ENCODE measurements at regions not wholly inside any gene's neighbourhood (a gene's known extent, or its start where the extent isn't known, plus 50 kb on each side); places are given as distances from the start of the nearest gene placed in this dataset.
"Not testable (repeated sequence)": the region's sequence is repeated elsewhere in the genome, so short reads cannot be mapped to it uniquely, and the experiment has no call there.

DNA sequence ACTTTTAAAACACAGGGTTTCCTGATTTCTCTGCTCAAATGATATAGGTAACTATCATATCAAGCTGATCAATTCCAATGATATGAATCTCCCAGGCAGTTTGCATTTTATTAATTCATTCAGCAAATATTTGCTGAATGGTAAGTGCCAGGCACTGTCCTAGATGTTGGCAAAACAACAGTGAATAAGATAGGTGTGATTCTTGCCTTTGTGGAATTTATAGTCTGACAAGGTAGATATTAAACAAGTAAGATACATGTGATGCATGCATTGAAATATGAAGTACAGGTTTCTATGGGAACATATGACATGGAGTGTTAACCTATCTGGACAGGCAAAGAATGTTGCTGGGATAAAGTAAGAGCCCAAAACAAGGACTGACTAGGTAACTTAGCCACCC is 231.8 kb upstream of the DAB2 start:
- intact Hi-C loops (cut with DNase I; ENCODE audit: low total_unique reads), result no loop called here
- H3K4me3 ChIP-seq (ENCODE audit: low read depth, poor library complexity, severe bottlenecking), result no peak overlapping the region
- TF ChIP-seq POLR2A (IDR thresholded peaks at IDR 0.05), result no peak
- TF ChIP-seq, protein P1, sequence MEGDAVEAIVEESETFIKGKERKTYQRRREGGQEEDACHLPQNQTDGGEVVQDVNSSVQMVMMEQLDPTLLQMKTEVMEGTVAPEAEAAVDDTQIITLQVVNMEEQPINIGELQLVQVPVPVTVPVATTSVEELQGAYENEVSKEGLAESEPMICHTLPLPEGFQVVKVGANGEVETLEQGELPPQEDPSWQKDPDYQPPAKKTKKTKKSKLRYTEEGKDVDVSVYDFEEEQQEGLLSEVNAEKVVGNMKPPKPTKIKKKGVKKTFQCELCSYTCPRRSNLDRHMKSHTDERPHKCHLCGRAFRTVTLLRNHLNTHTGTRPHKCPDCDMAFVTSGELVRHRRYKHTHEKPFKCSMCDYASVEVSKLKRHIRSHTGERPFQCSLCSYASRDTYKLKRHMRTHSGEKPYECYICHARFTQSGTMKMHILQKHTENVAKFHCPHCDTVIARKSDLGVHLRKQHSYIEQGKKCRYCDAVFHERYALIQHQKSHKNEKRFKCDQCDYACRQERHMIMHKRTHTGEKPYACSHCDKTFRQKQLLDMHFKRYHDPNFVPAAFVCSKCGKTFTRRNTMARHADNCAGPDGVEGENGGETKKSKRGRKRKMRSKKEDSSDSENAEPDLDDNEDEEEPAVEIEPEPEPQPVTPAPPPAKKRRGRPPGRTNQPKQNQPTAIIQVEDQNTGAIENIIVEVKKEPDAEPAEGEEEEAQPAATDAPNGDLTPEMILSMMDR (IDR thresholded peaks at IDR 0.05), result no peak
- DNase-seq (ENCODE audit: low spot score in 2 of 2), result no peak

DNA sequence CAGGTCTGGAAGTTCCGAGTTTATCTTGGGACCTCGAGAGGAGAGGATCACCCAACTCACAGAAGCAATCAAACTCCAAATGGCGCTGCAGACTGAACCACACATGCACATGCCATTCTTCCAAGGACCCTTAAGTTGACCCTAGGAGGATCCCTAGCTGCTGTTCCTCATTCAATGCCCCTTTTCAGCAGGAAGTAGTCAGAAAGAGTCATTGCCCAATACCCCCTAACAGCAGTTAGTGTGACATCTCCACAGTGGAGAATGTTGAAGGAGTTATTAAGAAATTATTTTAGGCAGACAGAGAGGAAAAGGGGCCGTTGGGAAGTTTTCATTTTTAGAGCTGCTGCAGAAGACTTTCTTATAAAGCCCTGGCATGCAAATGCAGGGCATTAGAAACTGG is 229.9 kb upstream of the DAB2 start:
- WGBS, 2 donors, result 85 to 90% methylated on average over 4 of the region's 4 CpGs
- intact Hi-C loops (cut with DNase I; ENCODE audit: low total_unique reads), result no loop called here
- no peak for DNase-seq (ENCODE audit: low spot score in 2 of 2)
- no peak for TF ChIP-seq POLR2A (IDR thresholded peaks at IDR 0.05)
- TF ChIP-seq, protein P1 (IDR thresholded peaks at IDR 0.05), result no peak
- no peak overlapping the region for H3K4me3 ChIP-seq (ENCODE audit: low read depth, poor library complexity, severe bottlenecking)

DNA sequence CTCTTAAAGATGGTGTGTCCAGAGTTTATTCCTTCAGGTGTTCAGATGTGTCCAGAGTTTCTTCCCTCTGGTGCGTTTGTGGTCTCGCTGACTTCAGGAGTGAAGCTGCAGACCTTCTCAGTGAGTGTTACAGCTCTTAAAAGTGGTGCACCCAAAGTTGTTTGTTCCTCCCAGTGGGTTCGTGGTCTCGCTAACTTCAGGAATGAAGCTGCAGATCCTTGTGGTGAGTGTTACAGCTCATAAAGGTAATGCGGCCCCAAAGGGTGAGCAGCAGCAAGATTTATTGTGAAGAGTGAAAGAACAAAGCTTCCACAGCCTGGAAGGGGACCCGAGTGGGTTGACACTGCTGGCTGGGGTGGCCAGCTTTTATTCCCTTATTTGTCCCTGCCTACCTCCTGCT is 227.7 kb upstream of the DAB2 start:
- WGBS, 2 donors, result 80 to 96% methylated on average over 6 of the region's 6 CpGs
- H3K4me3 ChIP-seq (ENCODE audit: low read depth, poor library complexity, severe bottlenecking); DNase-seq (ENCODE audit: low spot score in 2 of 2); intact Hi-C loops (cut with DNase I; ENCODE audit: low total_unique reads): not testable (repeated sequence)

DNA sequence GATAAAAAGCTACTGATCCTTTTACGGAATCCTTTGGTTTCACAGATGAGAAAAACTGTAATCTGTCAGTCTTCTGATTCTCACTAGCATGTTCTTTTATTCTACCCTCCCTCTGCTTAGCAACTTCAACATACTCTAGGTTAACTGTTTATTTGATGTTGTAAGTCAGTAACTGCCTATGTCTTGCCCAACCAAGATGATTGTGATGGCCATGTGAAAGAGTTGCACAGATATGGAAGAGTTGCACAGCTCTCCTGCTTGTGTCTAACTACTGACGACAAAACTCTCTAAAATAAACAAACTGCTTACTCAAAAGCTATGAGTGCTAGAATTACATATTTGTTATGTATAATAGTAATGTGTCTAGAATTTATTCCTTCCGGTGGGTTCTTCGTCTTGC is 227.3 kb upstream of the DAB2 start:
- intact Hi-C loops (cut with DNase I; ENCODE audit: low total_unique reads), result no loop called here
- 82 to 94% methylated on average over 4 of the region's 4 CpGs for WGBS, 2 donors
- TF ChIP-seq POLR2A (IDR thresholded peaks at IDR 0.05), result no peak
- TF ChIP-seq, protein P1 (IDR thresholded peaks at IDR 0.05), result no peak
- H3K4me3 ChIP-seq (ENCODE audit: low read depth, poor library complexity, severe bottlenecking), result no peak overlapping the region
- DNase-seq (ENCODE audit: low spot score in 2 of 2), result no peak

DNA sequence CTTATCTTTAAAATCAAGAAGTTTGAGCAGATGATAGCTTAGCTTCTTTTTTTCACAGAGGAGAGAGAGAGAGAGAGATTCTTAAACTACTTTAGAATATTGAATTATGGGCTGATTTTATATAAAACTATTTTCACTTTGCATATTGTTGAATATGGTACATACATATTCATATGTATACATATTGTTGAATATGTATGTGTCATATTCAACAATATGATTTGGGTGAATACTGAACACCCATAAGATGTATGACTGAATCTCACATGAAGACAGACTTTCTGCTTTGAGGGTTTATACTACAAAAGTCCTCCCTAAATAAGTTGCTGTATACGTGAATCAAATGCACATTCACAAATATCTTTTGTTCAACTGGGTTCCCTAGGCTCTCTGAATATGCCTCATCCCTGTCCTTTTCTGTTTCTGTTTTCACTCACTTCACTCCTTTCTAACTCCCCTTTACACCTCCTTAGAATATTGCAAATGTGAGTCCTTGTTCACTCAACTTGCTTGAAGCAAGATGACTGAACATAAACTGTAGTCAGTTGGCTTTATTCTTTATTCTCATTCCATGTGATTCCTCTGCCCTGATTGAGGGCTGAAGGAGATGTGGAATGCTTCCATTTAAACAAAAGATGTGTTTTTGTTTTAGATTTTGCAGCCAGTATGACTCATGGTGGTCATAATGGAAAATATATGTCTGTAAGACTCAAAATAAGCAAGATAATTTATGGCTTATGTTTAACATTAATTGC is 225.4 kb upstream of the DAB2 start:
- DNase-seq (ENCODE audit: low spot score in 2 of 2), result no peak
- WGBS, 2 donors, result 69 to 85% methylated on average over 1 of the region's 1 CpG
- intact Hi-C loops (cut with DNase I; ENCODE audit: low total_unique reads), result no loop called here
- TF ChIP-seq, protein P1 (IDR thresholded peaks at IDR 0.05), result no peak
- TF ChIP-seq POLR2A (IDR thresholded peaks at IDR 0.05), result no peak
- no peak overlapping the region for H3K4me3 ChIP-seq (ENCODE audit: low read depth, poor library complexity, severe bottlenecking)

DNA sequence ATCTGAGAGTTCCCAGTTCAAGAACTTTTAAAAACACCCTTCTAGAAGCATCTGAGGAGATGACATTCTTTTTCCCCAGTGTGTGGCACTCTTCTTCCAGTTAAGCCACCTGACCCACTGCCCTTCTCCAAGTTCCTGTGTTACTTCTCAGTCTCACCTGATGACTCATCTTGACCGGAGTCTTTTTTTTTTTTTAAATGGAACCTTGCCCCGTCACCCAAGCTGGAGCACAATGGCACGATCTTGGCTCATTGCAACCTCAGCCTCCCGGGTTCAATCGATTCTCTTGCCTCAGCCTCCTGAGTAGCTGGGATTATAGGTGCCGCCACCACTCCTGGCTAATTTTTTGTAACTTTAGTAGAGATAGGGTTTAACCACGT is 224.1 kb upstream of the DAB2 start:
- WGBS, 2 donors, result 76 to 78% methylated on average over 7 of the region's 7 CpGs

More for the DNA sequence above, 224.1 kb upstream of the DAB2 start:
- intact Hi-C loops (cut with DNase I; ENCODE audit: low total_unique reads), result no loop called here
- no peak overlapping the region for H3K4me3 ChIP-seq (ENCODE audit: low read depth, poor library complexity, severe bottlenecking)
- no peak for TF ChIP-seq POLR2A (IDR thresholded peaks at IDR 0.05)
- TF ChIP-seq, protein P1 (IDR thresholded peaks at IDR 0.05), result no peak
- DNase-seq (ENCODE audit: low spot score in 2 of 2), result no peak
